ENCODE measurements at regions not wholly inside any gene's neighbourhood (a gene's known extent, or its start where the extent isn't known, plus 50 kb on each side); places are given as distances from the start of the nearest gene placed in this dataset.

GRCh38 chr11:109940816-109941215 lies 152.4 kb upstream of the ZC3H12C start:
- no peaks in the 10 kb centered on the region for H3K36me3 ChIP-seq
- intact Hi-C loops (cut with DNase I), result loop anchor here (5.0 to 10.0 kb wide), 3 partner anchors 56 to 434 kb away; no protein-coding TSS in a partner anchor
- H3K9me3 ChIP-seq, result no peaks in the 10 kb centered on the region
- no peak overlapping the region for H3K27ac ChIP-seq (replicated peaks in 1 of 4)
- WGBS, result 82% methylated on average over 8 of the region's 8 CpGs
- peaks cover 0 to 4% (median 0%) of the 10 kb centered on the region in 4 donors for H3K4me1 ChIP-seq
- H3K27me3 ChIP-seq, result no peaks in the 10 kb centered on the region
- no peak overlapping the region for H3K4me3 ChIP-seq
- TF ChIP-seq EP300 (IDR thresholded peaks at IDR 0.05) (no peak), CTCF (IDR thresholded peaks at IDR 0.05) (no peak), POLR2AphosphoS5 (IDR thresholded peaks at IDR 0.05) (no peak), POLR2A (IDR thresholded peaks at IDR 0.05; ENCODE audit: low read depth) (no peak)
- DNase-seq (ENCODE audit: extremely low spot score), result no peak

- intact Hi-C loops (cut with DNase I), result loop anchor here (2.0 to 10.0 kb wide), 4 partner anchors 147 to 429 kb away; partner anchors contain the start of gene ZC3H12C
- H3K27ac ChIP-seq (replicated peaks in 1 of 4), result peak overlapping the region in 1 of 4 donors; percentile 66
- H3K36me3 ChIP-seq, result no peaks in the 10 kb centered on the region
- no peaks in the 10 kb centered on the region for H3K9me3 ChIP-seq
- peaks cover 4 to 7% (median 5%) of the 10 kb centered on the region in 4 donors for H3K4me1 ChIP-seq
- 58% methylated on average over 6 of the region's 6 CpGs for whole genome bisulfite sequencing
- no peak for DNase-seq (ENCODE audit: extremely low spot score)
- H3K27me3 ChIP-seq, result no peaks in the 10 kb centered on the region
- TF ChIP-seq POLR2A (IDR thresholded peaks at IDR 0.05; ENCODE audit: low read depth), result no peak
- TF ChIP-seq POLR2AphosphoS5 (IDR thresholded peaks at IDR 0.05), result no peak
- TF ChIP-seq CTCF (IDR thresholded peaks at IDR 0.05), result no peak
- TF ChIP-seq EP300 (IDR thresholded peaks at IDR 0.05), result no peak
- H3K4me3 ChIP-seq, result peak overlapping the region; percentile 28 to 49 (median 37)
Observed at GRCh38 chr11:109945626-109946321, 147.4 kb upstream of the ZC3H12C start.

- WGBS, result 13% methylated on average over 8 of the region's 8 CpGs
- no peaks in the 10 kb centered on the region for H3K27me3 ChIP-seq
- peak; percentile 97 for DNase-seq (ENCODE audit: extremely low spot score)
- H3K9me3 ChIP-seq, result no peaks in the 10 kb centered on the region
- intact Hi-C loops (cut with DNase I), result loop anchor here (2.0 to 10.0 kb wide), 4 partner anchors 146 to 428 kb away; partner anchors contain the start of gene ZC3H12C
- H3K4me3 ChIP-seq, result peak overlapping the region; percentile 28 to 49 (median 37)
- no peaks in the 10 kb centered on the region for H3K36me3 ChIP-seq
- peak overlapping the region; percentile 49 to 72 (median 64) for H3K27ac ChIP-seq (replicated peaks in 1 of 4)
- TF ChIP-seq POLR2A (IDR thresholded peaks at IDR 0.05; ENCODE audit: low read depth) (no peak), CTCF (IDR thresholded peaks at IDR 0.05) (peak; percentile 89 to 97 (median 92)), EP300 (IDR thresholded peaks at IDR 0.05) (no peak), POLR2AphosphoS5 (IDR thresholded peaks at IDR 0.05) (peak; percentile 83 to 84)
- peaks cover 4 to 7% (median 5%) of the 10 kb centered on the region in 4 donors for H3K4me1 ChIP-seq
Observed at GRCh38 chr11:109946322-109946846, 146.8 kb upstream of the ZC3H12C start.

GRCh38 chr11:109954534-109954933 lies 138.7 kb upstream of the ZC3H12C start:
- intact Hi-C loops (cut with DNase I), result no loop called here
- Histone ChIP-seq H3K27me3 (no peaks in the 10 kb centered on the region), H3K9me3 (no peaks in the 10 kb centered on the region), H3K4me1 (no peaks in the 10 kb centered on the region), H3K4me3 (no peak overlapping the region), H3K27ac (replicated peaks in 1 of 4) (no peak overlapping the region), H3K36me3 (no peaks in the 10 kb centered on the region)
- WGBS, result 84% methylated on average over 2 of the region's 2 CpGs
- DNase-seq (ENCODE audit: extremely low spot score), result no peak
- TF ChIP-seq POLR2A (IDR thresholded peaks at IDR 0.05; ENCODE audit: low read depth), result no peak
- TF ChIP-seq POLR2AphosphoS5 (IDR thresholded peaks at IDR 0.05), result no peak
- no peak for TF ChIP-seq CTCF (IDR thresholded peaks at IDR 0.05)

Measured in esophagus muscularis mucosa (tissue), 4 donors.